ENCODE measurements at regions not wholly inside any gene's neighbourhood (a gene's known extent, or its start where the extent isn't known, plus 50 kb on each side); places are given as distances from the start of the nearest gene placed in this dataset.
"Not testable (repeated sequence)": the region's sequence is repeated elsewhere in the genome, so short reads cannot be mapped to it uniquely, and the experiment has no call there.

- H3K4me1 Mint-ChIP-seq, result no peaks in the 10 kb centered on the region
- no peak for DNase-seq
- peaks cover 4 to 13% (median 5%) of the 10 kb centered on the region in 3 donors for H3K27me3 Mint-ChIP-seq (ENCODE audit: low read depth in 3 of 3)
- H3K9me3 Mint-ChIP-seq, result no peaks in the 10 kb centered on the region
- H3K36me3 Mint-ChIP-seq, result no peaks in the 10 kb centered on the region
- H3K27ac Mint-ChIP-seq, result no peak overlapping the region
- H3K4me3 Mint-ChIP-seq, result no peak overlapping the region
Observed at GRCh38 chr4:1531683-1532548, 125.7 kb upstream of the NKX1-1 start.

GRCh38 chr4:1530356-1530755 is 124.1 kb upstream of the NKX1-1 start:
- no peak overlapping the region for H3K27ac Mint-ChIP-seq

GRCh38 chr4:1524761-1525160 is 118.5 kb upstream of the NKX1-1 start:
- peaks cover 4 to 8% of the 10 kb centered on the region in 2 donors for H3K4me1 Mint-ChIP-seq
- H3K9me3 Mint-ChIP-seq, result no peaks in the 10 kb centered on the region
- no peak overlapping the region for H3K4me3 Mint-ChIP-seq
- H3K36me3 Mint-ChIP-seq, result no peaks in the 10 kb centered on the region
- peaks cover 4 to 14% (median 11%) of the 10 kb centered on the region in 3 donors for H3K27me3 Mint-ChIP-seq (ENCODE audit: low read depth in 3 of 3)
- DNase-seq, result no peak
- no peak overlapping the region for H3K27ac Mint-ChIP-seq

More at GRCh38 chr4:1530356-1530755, 124.1 kb upstream of the NKX1-1 start:
- Mint-ChIP-seq H3K9me3 (no peaks in the 10 kb centered on the region), H3K36me3 (no peaks in the 10 kb centered on the region), H3K4me1 (no peaks in the 10 kb centered on the region), H3K4me3 (no peak overlapping the region), H3K27me3 (ENCODE audit: low read depth in 3 of 3) (peaks cover 5 to 14% (median 5%) of the 10 kb centered on the region in 3 donors)
- DNase-seq, result no peak

- peaks cover 5 to 11% of the 10 kb centered on the region in 2 donors for H3K4me1 Mint-ChIP-seq
- no peaks in the 10 kb centered on the region for H3K36me3 Mint-ChIP-seq
- peaks cover 4 to 11% (median 11%) of the 10 kb centered on the region in 3 donors for H3K27me3 Mint-ChIP-seq (ENCODE audit: low read depth in 3 of 3)
- DNase-seq, result no peak
- no peak overlapping the region for H3K27ac Mint-ChIP-seq
- H3K4me3 Mint-ChIP-seq, result no peak overlapping the region
- no peaks in the 10 kb centered on the region for H3K9me3 Mint-ChIP-seq
Observed at GRCh38 chr4:1523907-1524636, 117.8 kb upstream of the NKX1-1 start.

- no peaks in the 10 kb centered on the region for H3K9me3 Mint-ChIP-seq
- peaks cover 4 to 11% (median 11%) of the 10 kb centered on the region in 3 donors for H3K27me3 Mint-ChIP-seq (ENCODE audit: low read depth in 3 of 3)
- H3K4me1 Mint-ChIP-seq, result peaks cover 5 to 11% of the 10 kb centered on the region in 2 donors
- H3K27ac Mint-ChIP-seq, result no peak overlapping the region
- no peak for DNase-seq
- H3K4me3 Mint-ChIP-seq, result no peak overlapping the region
- H3K36me3 Mint-ChIP-seq, result no peaks in the 10 kb centered on the region
Observed at GRCh38 chr4:1523506-1523905, 117.3 kb upstream of the NKX1-1 start.

GRCh38 chr4:1523033-1523432 is 116.8 kb upstream of the NKX1-1 start:
- H3K36me3 Mint-ChIP-seq, result no peaks in the 10 kb centered on the region
- H3K4me3 Mint-ChIP-seq, result no peak overlapping the region
- H3K27ac Mint-ChIP-seq, result no peak overlapping the region
- peaks cover 5 to 11% of the 10 kb centered on the region in 2 donors for H3K4me1 Mint-ChIP-seq
- no peaks in the 10 kb centered on the region for H3K9me3 Mint-ChIP-seq
- no peak for DNase-seq
- H3K27me3 Mint-ChIP-seq (ENCODE audit: low read depth in 3 of 3), result peaks cover 4 to 13% (median 8%) of the 10 kb centered on the region in 3 donors

GRCh38 chr4:1522606-1523005 is 116.4 kb upstream of the NKX1-1 start:
- Mint-ChIP-seq H3K27me3 (ENCODE audit: low read depth in 3 of 3) (peaks cover 4 to 13% (median 8%) of the 10 kb centered on the region in 3 donors), H3K36me3 (no peaks in the 10 kb centered on the region), H3K9me3 (no peaks in the 10 kb centered on the region), H3K27ac (no peak overlapping the region), H3K4me1 (peaks cover 5 to 11% of the 10 kb centered on the region in 2 donors), H3K4me3 (no peak overlapping the region)
- no peak for DNase-seq

GRCh38 chr4:1521821-1522361 is 115.6 kb upstream of the NKX1-1 start:
- no peak for DNase-seq
- no peak overlapping the region for H3K4me3 Mint-ChIP-seq
- peaks cover 4 to 13% (median 7%) of the 10 kb centered on the region in 3 donors for H3K27me3 Mint-ChIP-seq (ENCODE audit: low read depth in 3 of 3)
- no peak overlapping the region for H3K27ac Mint-ChIP-seq
- no peaks in the 10 kb centered on the region for H3K9me3 Mint-ChIP-seq
- H3K4me1 Mint-ChIP-seq, result peaks cover 5 to 11% of the 10 kb centered on the region in 2 donors
- H3K36me3 Mint-ChIP-seq, result no peaks in the 10 kb centered on the region

- Mint-ChIP-seq H3K4me1 (peaks cover 5 to 11% of the 10 kb centered on the region in 2 donors), H3K27me3 (ENCODE audit: low read depth in 3 of 3) (peaks cover 6 to 13% (median 7%) of the 10 kb centered on the region in 3 donors), H3K4me3 (peak overlapping the region; percentile 49 to 64 (median 60))
- not testable (repeated sequence) for H3K27ac Mint-ChIP-seq, H3K9me3 Mint-ChIP-seq, H3K36me3 Mint-ChIP-seq
- peak in 1 of 3 donors; percentile 10 for DNase-seq
Observed at GRCh38 chr4:1520795-1521576, 114.7 kb upstream of the NKX1-1 start.

GRCh38 chr4:1519787-1520661 is 113.8 kb upstream of the NKX1-1 start:
- no peak for DNase-seq
- Mint-ChIP-seq H3K27ac (peak overlapping the region in 1 of 6 donors; percentile 67), H3K4me1 (peaks cover 5 to 11% of the 10 kb centered on the region in 2 donors), H3K36me3 (no peaks in the 10 kb centered on the region), H3K27me3 (ENCODE audit: low read depth in 3 of 3) (peaks cover 6 to 10% (median 7%) of the 10 kb centered on the region in 3 donors), H3K9me3 (no peaks in the 10 kb centered on the region), H3K4me3 (peak overlapping the region; percentile 48 to 77 (median 63))

- Mint-ChIP-seq H3K36me3 (no peaks in the 10 kb centered on the region), H3K4me1 (peaks cover 5 to 11% of the 10 kb centered on the region in 2 donors), H3K27ac (no peak overlapping the region), H3K27me3 (ENCODE audit: low read depth in 3 of 3) (peaks cover 6 to 10% (median 7%) of the 10 kb centered on the region in 3 donors), H3K9me3 (no peaks in the 10 kb centered on the region), H3K4me3 (peak overlapping the region in 3 of 5 donors; percentile 18 to 53 (median 18))
- DNase-seq, result no peak
Observed at GRCh38 chr4:1518997-1519700, 112.9 kb upstream of the NKX1-1 start.
